SW480 (cell line): ENCODE measurements at regions not wholly inside any gene's neighbourhood (a gene's known extent, or its start where the extent isn't known, plus 50 kb on each side); places are given as distances from the start of the nearest gene placed in this dataset.
"Not testable (repeated sequence)": the region's sequence is repeated elsewhere in the genome, so short reads cannot be mapped to it uniquely, and the experiment has no call there.

ENCODE experiments used
- DNase-seq: peaks from one replicate; pipeline ENCODE4 v3.0.0-alpha.2; 2016; ENCODE audit warnings: low spot score

GRCh38 chrX:140633105-140633504, 76.5 kb upstream of the LINC00632 start:
- not testable (repeated sequence) for DNase-seq

DNA sequence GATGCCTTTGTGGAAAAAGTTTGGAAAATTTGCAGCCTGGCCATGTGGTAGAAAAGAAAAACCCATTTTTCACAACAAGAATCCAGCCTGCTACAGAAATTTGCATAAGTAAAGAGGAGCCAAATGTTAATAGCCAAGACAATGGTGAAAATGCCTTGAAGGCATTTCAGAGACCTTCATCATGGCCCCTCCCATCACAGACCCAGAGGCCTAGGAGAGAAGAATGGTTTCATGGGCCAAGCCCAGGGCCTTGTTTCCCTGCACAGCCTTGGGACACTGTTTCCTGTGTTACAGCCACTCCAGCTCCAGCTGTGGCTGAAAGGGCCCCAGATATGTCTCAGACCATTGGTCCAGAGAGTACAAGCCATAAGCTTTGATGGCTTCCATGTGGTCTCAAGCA, 101.4 kb upstream of the LINC00632 start:
- DNase-seq: no peak

GRCh38 chrX:140602140-140602539, 97.3 kb upstream of the SOX3 start:
- no peak for DNase-seq

- no peak for DNase-seq
These were observed 95.0 kb upstream of the SOX3 start for GRCh38 chrX:140599851-140600250.

GRCh38 chrX:140589657-140590056, 84.8 kb upstream of the SOX3 start:
- DNase-seq: no peak

GRCh38 chrX:140586951-140587350, 82.1 kb upstream of the SOX3 start:
- DNase-seq: no peak

- no peak for DNase-seq
These were observed 75.6 kb upstream of the SOX3 start for GRCh38 chrX:140580478-140580877.

DNA sequence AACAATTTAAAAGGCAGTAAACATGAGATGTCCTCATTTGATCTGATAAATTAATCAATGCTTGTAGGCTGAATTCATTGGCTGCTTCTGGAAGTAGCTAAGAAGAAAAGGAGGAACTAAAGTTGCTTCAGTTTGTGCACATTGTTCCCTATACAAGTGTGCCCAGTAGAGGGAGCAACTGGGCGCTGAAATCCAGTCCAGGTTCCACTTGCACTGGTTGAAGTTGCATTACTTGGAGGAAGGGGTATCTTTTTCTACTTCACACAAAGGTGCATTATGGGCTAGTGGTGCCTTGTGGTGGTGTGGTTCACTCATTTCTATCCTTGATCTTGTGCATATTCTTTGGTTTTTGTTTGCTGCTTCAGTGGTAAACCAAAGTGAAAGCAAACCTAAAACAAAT, 67.9 kb upstream of the SOX3 start:
- peak; percentile 8 for DNase-seq

GRCh38 chrX:140563893-140564292, 59.0 kb upstream of the SOX3 start:
- DNase-seq: no peak
